ENCODE measurements at regions not wholly inside any gene's neighbourhood (a gene's known extent, or its start where the extent isn't known, plus 50 kb on each side); places are given as distances from the start of the nearest gene placed in this dataset.

- TF ChIP-seq GATA2 (IDR thresholded peaks at IDR 0.05; ENCODE audit: low read depth, low read length) (no peak), GATA3 (IDR thresholded peaks at IDR 0.05; ENCODE audit: low read depth, low read length) (no peak)
These were observed 226.7 kb downstream of the BRD1 start for GRCh38 chr22:49600891-49601431.
